Right lobe of liver (tissue), 6 donors: ENCODE measurements at regions not wholly inside any gene's neighbourhood (a gene's known extent, or its start where the extent isn't known, plus 50 kb on each side); places are given as distances from the start of the nearest gene placed in this dataset.

ENCODE experiments used
- ATAC-seq, 4 donors: fragments of 200-7000 bp; cut with Tn5 transposase; one replicate each; pipeline ENCODE4 v1.9.1; 2020; ENCODE audit warnings: mild to moderate bottlenecking in 4 of 4, moderate library complexity in 4 of 4
- DNase-seq, 3 donors: peaks; one replicate each; pipeline ENCODE4 v3.0.0-alpha.2; 2020
- H3K27ac ChIP-seq, 3 donors: fragments of 200-600 bp; one replicate each; pipeline ENCODE4 v1.8.0; 2022
- H3K27me3 ChIP-seq, 2 donors: fragments of 200-600 bp; one replicate each; pipeline ENCODE4 v1.8.0; 2022
- H3K36me3 ChIP-seq, 4 donors: fragments of 200-600 bp; sonication (generic) in 1 of 4; one replicate each; pipeline versions ENCODE4 v1.5.1 to v1.8.0; 2017 to 2022; ENCODE audit warnings: control low read depth in 1 of 4
- H3K4me1 ChIP-seq, 4 donors: fragments of 200-600 bp; sonication (generic) in 1 of 4; one replicate each; pipeline versions ENCODE4 v1.5.1 to v1.8.0; 2017 to 2022; ENCODE audit warnings: control low read depth in 1 of 4
- H3K4me3 ChIP-seq, 3 donors: fragments of 200-600 bp; one replicate each; pipeline ENCODE4 v1.8.0; 2022
- H3K9me3 ChIP-seq, 4 donors: fragments of 200-600 bp; sonication (generic) in 1 of 4; one replicate each; pipeline versions ENCODE4 v1.5.1 to v1.8.0; 2017 to 2022; ENCODE audit warnings: control low read depth in 1 of 4
- POLR2A ChIP-seq: fragments of 450-650 bp; IDR thresholded peaks from one replicate; pipeline ENCODE4 v1.6.1; 2017; ENCODE audit warnings: antibody characterized with exemption, mild to moderate bottlenecking
- WGBS: methylation state at CpG from one replicate; pipeline ENCODE4 v1.1.6; 2018; ENCODE audit warnings: low coverage, low lambda C conversion rate; ENCODE audit not compliant: insufficient coverage; ENCODE audit errors: missing lambda C conversion rate; 5-methylcytosine and 5-hydroxymethylcytosine counted together
- intact Hi-C, 2 donors: fragments of 100-400 bp; cut with DNase I; formaldehyde crosslinking; loops; one replicate each; pipeline versions ENCODE4 v1.11.2 to v1.14.1; 2022
- TF ChIP-seq, protein P1 (sequence below), 4 donors: fragments of 200-600 bp in 3 of 4; fragments of 450-650 bp in 1 of 4; IDR thresholded peaks; one replicate each; pipeline versions ENCODE4 v1.5.1 to v1.8.0; 2016 to 2022; ENCODE audit warnings: antibody characterized with exemption in 4 of 4, mild to moderate bottlenecking in 2 of 4
- donor health status: DM: no; HTN: yes; CAD: no.
- donor health status: DM: no; HTN: no; CAD: no.
- donor health status: DM: no; HTN: no; CAD: no.
- donor health status: DM: no; HTN: yes; CAD: no.
- donor health status: DM: no; HTN: yes; CAD: no.

DNA sequence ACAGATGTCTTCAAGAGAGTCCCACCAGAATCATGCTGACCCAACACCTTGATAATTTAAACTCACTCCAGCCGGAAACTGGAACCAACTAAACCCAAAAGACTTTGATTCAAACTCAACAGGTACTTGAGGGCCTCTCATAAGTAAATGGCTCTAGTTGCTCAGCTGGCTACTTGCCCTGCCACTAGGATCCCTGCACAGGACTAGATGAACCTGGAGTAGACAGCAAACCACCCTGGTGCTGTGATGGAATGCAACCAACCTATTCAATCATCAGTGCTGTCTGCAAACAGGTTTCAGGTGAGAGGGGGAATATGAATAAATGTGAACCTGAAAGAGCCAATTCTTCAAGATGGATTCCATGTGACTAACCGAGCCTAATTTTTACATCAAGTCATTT lies 216.3 kb downstream of the KATNAL1 start:
- 80% methylated on average over 2 of the region's 2 CpGs for WGBS
- no peak for TF ChIP-seq POLR2A
- TF ChIP-seq, protein P1, sequence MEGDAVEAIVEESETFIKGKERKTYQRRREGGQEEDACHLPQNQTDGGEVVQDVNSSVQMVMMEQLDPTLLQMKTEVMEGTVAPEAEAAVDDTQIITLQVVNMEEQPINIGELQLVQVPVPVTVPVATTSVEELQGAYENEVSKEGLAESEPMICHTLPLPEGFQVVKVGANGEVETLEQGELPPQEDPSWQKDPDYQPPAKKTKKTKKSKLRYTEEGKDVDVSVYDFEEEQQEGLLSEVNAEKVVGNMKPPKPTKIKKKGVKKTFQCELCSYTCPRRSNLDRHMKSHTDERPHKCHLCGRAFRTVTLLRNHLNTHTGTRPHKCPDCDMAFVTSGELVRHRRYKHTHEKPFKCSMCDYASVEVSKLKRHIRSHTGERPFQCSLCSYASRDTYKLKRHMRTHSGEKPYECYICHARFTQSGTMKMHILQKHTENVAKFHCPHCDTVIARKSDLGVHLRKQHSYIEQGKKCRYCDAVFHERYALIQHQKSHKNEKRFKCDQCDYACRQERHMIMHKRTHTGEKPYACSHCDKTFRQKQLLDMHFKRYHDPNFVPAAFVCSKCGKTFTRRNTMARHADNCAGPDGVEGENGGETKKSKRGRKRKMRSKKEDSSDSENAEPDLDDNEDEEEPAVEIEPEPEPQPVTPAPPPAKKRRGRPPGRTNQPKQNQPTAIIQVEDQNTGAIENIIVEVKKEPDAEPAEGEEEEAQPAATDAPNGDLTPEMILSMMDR (IDR thresholded peaks at IDR 0.05) = no peak
- DNase-seq (no peak), ATAC-seq (no peak)
- Histone ChIP-seq H3K27me3 (no peaks in the 10 kb centered on the region), H3K4me1 (no peaks in the 10 kb centered on the region), H3K27ac (no peak overlapping the region), H3K9me3 (no peaks in the 10 kb centered on the region), H3K4me3 (no peak overlapping the region), H3K36me3 (no peaks in the 10 kb centered on the region)
- intact Hi-C loops = no loop called here

DNA sequence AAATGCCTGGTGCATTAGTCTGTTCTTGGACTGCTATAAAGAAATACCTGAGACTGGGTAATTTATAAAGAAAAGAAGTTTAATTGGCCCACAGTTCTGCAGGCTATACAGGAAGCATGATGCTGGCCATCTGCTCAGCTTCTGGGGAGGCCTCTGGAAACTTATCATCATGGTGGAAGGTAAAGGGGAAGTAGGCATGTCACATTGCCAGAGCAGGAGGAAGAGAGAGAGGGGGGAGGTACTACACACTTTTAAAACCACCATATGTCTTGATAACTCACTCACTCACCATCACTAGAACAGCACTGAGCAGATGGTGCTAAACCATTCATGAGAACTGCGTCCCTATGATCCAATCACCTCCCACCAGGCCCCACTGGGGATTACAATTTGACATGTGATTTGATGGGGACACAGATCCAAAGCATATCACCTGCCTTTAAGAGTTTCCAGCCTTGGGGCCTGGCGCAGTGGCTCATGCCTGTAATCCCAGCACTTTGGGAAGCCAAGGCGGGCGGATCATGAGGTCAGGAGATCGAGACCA lies 219.0 kb downstream of the KATNAL1 start:
- ATAC-seq = no peak

DNA sequence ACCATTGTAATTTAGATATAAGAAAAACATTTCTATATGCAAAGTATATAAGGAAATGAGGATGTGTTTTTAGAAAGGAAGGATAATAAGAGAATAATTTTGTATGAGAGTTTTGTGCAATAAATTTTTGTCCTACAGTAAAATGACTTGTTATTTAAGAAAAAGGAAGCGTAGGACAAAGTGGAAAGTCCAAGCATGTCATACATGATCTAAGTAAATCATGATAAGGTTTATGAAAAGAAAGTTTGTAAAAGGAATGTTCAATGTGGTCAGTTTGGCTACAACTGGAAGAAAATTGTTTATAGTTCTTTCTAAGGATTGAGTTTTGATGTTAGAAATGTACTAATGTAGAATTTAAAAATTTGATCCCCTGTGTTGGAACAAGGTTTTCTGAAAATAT lies 222.3 kb downstream of the KATNAL1 start:
- ATAC-seq (no peak), DNase-seq (no peak)
- Histone ChIP-seq H3K27me3 (no peaks in the 10 kb centered on the region), H3K4me1 (no peaks in the 10 kb centered on the region), H3K9me3 (no peaks in the 10 kb centered on the region), H3K27ac (no peak overlapping the region), H3K36me3 (no peaks in the 10 kb centered on the region), H3K4me3 (no peak overlapping the region)
- intact Hi-C loops = no loop called here
- TF ChIP-seq, protein P1 (IDR thresholded peaks at IDR 0.05) = no peak
- TF ChIP-seq POLR2A = no peak
- WGBS = 79% methylated on average over 1 of the region's 1 CpG

More for the DNA sequence above, 219.0 kb downstream of the KATNAL1 start:
- WGBS = 93% methylated on average over 4 of the region's 5 CpGs
- DNase-seq = no peak
- H3K4me1 ChIP-seq = no peaks in the 10 kb centered on the region
- no peaks in the 10 kb centered on the region for H3K27me3 ChIP-seq
- intact Hi-C loops = no loop called here
- no peaks in the 10 kb centered on the region for H3K9me3 ChIP-seq
- no peak for TF ChIP-seq POLR2A
- TF ChIP-seq, protein P1 (IDR thresholded peaks at IDR 0.05) = no peak
- H3K27ac ChIP-seq = no peak overlapping the region
- no peaks in the 10 kb centered on the region for H3K36me3 ChIP-seq
- no peak overlapping the region for H3K4me3 ChIP-seq

GRCh38 chr13:30082391-30082790 lies 225.0 kb downstream of the KATNAL1 start:
- Histone ChIP-seq H3K4me3 (no peak overlapping the region), H3K27ac (no peak overlapping the region), H3K4me1 (no peaks in the 10 kb centered on the region), H3K9me3 (no peaks in the 10 kb centered on the region), H3K27me3 (no peaks in the 10 kb centered on the region), H3K36me3 (no peaks in the 10 kb centered on the region)
- no peak for ATAC-seq
- TF ChIP-seq, protein P1 (IDR thresholded peaks at IDR 0.05) = no peak
- no peak for TF ChIP-seq POLR2A
- 74% methylated on average over 4 of the region's 5 CpGs for WGBS
- intact Hi-C loops = no loop called here
- DNase-seq = no peak

DNA sequence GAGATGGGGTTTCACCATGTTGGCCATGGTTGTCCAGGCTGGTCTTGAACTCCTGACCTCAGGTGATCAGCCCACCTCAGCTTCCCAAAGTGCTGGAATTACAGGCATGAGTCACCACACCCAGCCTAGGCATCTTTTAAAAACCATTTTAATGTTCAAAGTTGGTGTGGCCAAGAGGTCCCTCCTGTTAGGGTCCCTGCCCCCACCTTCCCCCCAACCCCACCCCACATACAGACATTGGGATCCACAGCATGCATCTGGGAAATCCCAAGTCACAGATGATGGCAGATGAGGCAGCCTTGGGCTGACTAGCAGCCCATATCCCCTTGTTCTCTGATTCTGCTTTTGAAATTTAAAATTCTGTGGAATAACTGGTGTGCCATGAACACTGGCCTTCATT lies 226.0 kb downstream of the KATNAL1 start:
- Histone ChIP-seq H3K36me3 (no peaks in the 10 kb centered on the region), H3K27me3 (no peaks in the 10 kb centered on the region), H3K4me3 (no peak overlapping the region), H3K9me3 (no peaks in the 10 kb centered on the region), H3K27ac (no peak overlapping the region), H3K4me1 (no peaks in the 10 kb centered on the region)
- intact Hi-C loops = no loop called here
- ATAC-seq (no peak), DNase-seq (no peak)
- TF ChIP-seq, protein P1 (IDR thresholded peaks at IDR 0.05) = no peak
- TF ChIP-seq POLR2A = no peak
